Caco-2 (cell line): ENCODE measurements at regions not wholly inside any gene's neighbourhood (a gene's known extent, or its start where the extent isn't known, plus 50 kb on each side); places are given as distances from the start of the nearest gene placed in this dataset.
"Not testable (repeated sequence)": the region's sequence is repeated elsewhere in the genome, so short reads cannot be mapped to it uniquely, and the experiment has no call there.

ENCODE experiments used
- BruUV-seq: library from RNA; stranded (reverse); fragments of 400-500 nt; replicated peaks from 2 replicates; lab custom pipeline; 2021; lab: Mats Ljungman, UMichigan
- CTCF ChIA-PET: fragments of 300-600 bp; sonication (Branson Sonifier 250); formaldehyde crosslinking; loops from one replicate; lab custom pipeline; 2022; ENCODE audit warnings: antibody characterized with exemption; lab: Charles Lee
- POLR2A ChIA-PET: fragments of 300-600 bp; sonication (Branson Sonifier 250); formaldehyde crosslinking; loops from one replicate; lab custom pipeline; 2022; ENCODE audit warnings: antibody characterized with exemption; lab: Charles Lee
- DNase-seq, 2 experiments: peaks; one replicate each; pipeline versions ENCODE4 v3.0.0 to v3.0.0-alpha.2; 2020 to 2022
- H3K27me3 ChIP-seq: replicated peaks from 2 replicates; pipeline ENCODE4 v1.6.0; 2011; ENCODE audit warnings: low read length; ENCODE audit not compliant: control insufficient read depth, insufficient read depth
- H3K36me3 ChIP-seq: 2 replicates; pipeline ENCODE4 v1.5.1; 2011; ENCODE audit warnings: low read length; ENCODE audit not compliant: control insufficient read depth, insufficient read depth
- H3K4me1 ChIP-seq: fragments of 250-450 bp; sonication (Bioruptor Pico); 2 replicates; pipeline ENCODE4 v1.5.1; 2020; ENCODE audit warnings: mild to moderate bottlenecking
- H3K4me3 ChIP-seq: 2 replicates; pipeline ENCODE4 v1.5.1; 2011; ENCODE audit warnings: low read depth, mild to moderate bottlenecking, control low read depth, low read length
- H3K9me3 ChIP-seq: fragments of 250-450 bp; sonication (Bioruptor Pico); 2 replicates; pipeline ENCODE4 v1.5.1; 2020; ENCODE audit warnings: mild to moderate bottlenecking, moderate library complexity
- H3K27ac Mint-ChIP-seq: one replicate; pipeline ENCODE4 v1.8.0; 2022; ENCODE audit warnings: mixed read lengths; ENCODE audit not compliant: unreplicated experiment
- H3K27me3 Mint-ChIP-seq: one replicate; pipeline ENCODE4 v1.8.0; 2022; ENCODE audit warnings: mixed read lengths; ENCODE audit not compliant: insufficient read depth, unreplicated experiment
- H3K36me3 Mint-ChIP-seq: one replicate; pipeline ENCODE4 v1.8.0; 2022; ENCODE audit warnings: mild to moderate bottlenecking, mixed read lengths; ENCODE audit not compliant: insufficient read depth, unreplicated experiment
- H3K4me1 Mint-ChIP-seq: one replicate; pipeline ENCODE4 v1.8.0; 2022; ENCODE audit warnings: low read depth, mixed read lengths; ENCODE audit not compliant: unreplicated experiment
- H3K4me3 Mint-ChIP-seq: one replicate; pipeline ENCODE4 v1.8.0; 2022; ENCODE audit warnings: mild to moderate bottlenecking, moderate library complexity, mixed read lengths; ENCODE audit not compliant: unreplicated experiment
- H3K9me3 Mint-ChIP-seq: one replicate; pipeline ENCODE4 v1.8.0; 2022; ENCODE audit warnings: mixed read lengths; ENCODE audit not compliant: unreplicated experiment
- intact Hi-C: fragments of 100-400 bp; cut with micrococcal nuclease; formaldehyde crosslinking; loops from one replicate; pipeline ENCODE4 v1.10.0; 2022; ENCODE audit not compliant: unreplicated experiment
- TF ChIP-seq, protein P1 (sequence below), 2 experiments: fragments of 200-600 bp in 1 of 2; IDR thresholded peaks; 1 replicate in 1 of 2; 2 replicates in 1 of 2; pipeline versions ENCODE4 v1.5.1 to v1.8.0; 2011 to 2022; ENCODE audit warnings: antibody characterized with exemption in 1 of 2, control low read depth in 1 of 2, inconsistent platforms in 1 of 2, low read depth in 1 of 2, low read length in 1 of 2, mild to moderate bottlenecking in 1 of 2, moderate library complexity in 1 of 2; ENCODE audit not compliant: insufficient read depth in 1 of 2, severe bottlenecking in 1 of 2, unreplicated experiment in 1 of 2

GRCh38 chr17:71104225-71104624, 934.9 kb downstream of the KCNJ2 start:
- ChIA-PET CTCF (no interaction called here), POLR2A (no interaction called here)
- TF ChIP-seq, protein P1, sequence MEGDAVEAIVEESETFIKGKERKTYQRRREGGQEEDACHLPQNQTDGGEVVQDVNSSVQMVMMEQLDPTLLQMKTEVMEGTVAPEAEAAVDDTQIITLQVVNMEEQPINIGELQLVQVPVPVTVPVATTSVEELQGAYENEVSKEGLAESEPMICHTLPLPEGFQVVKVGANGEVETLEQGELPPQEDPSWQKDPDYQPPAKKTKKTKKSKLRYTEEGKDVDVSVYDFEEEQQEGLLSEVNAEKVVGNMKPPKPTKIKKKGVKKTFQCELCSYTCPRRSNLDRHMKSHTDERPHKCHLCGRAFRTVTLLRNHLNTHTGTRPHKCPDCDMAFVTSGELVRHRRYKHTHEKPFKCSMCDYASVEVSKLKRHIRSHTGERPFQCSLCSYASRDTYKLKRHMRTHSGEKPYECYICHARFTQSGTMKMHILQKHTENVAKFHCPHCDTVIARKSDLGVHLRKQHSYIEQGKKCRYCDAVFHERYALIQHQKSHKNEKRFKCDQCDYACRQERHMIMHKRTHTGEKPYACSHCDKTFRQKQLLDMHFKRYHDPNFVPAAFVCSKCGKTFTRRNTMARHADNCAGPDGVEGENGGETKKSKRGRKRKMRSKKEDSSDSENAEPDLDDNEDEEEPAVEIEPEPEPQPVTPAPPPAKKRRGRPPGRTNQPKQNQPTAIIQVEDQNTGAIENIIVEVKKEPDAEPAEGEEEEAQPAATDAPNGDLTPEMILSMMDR (IDR thresholded peaks at IDR 0.05; ENCODE audit: insufficient read depth in 1 of 2, low read depth in 1 of 2, low read length in 1 of 2, severe bottlenecking in 1 of 2, unreplicated experiment in 1 of 2), result no peak
- H3K36me3 Mint-ChIP-seq, result no peaks in the 10 kb centered on the region
- no peaks in the 10 kb centered on the region for H3K9me3 Mint-ChIP-seq
- H3K4me3 Mint-ChIP-seq, result no peak overlapping the region
- H3K4me1 Mint-ChIP-seq, result no peaks in the 10 kb centered on the region
- H3K27ac Mint-ChIP-seq, result no peak overlapping the region
- no peaks in the 10 kb centered on the region for H3K27me3 Mint-ChIP-seq
- H3K36me3 ChIP-seq, result no peaks in the 10 kb centered on the region; the same call in 1 of the 2 replicates
- no peak for DNase-seq
- H3K4me1 ChIP-seq, result no peaks in the 10 kb centered on the region
- no peaks in the 10 kb centered on the region for H3K9me3 ChIP-seq
- BruUV-seq, result no TSS peak
- no peak overlapping the region for H3K4me3 ChIP-seq
- no peaks in the 10 kb centered on the region for H3K27me3 ChIP-seq
- intact Hi-C loops, result no loop called here

GRCh38 chr17:71106056-71106455, 936.7 kb downstream of the KCNJ2 start:
- H3K9me3 Mint-ChIP-seq, CTCF ChIA-PET, H3K27ac Mint-ChIP-seq, H3K4me3 ChIP-seq, BruUV-seq, H3K4me1 Mint-ChIP-seq, H3K36me3 ChIP-seq, H3K27me3 Mint-ChIP-seq, intact Hi-C loops, H3K4me1 ChIP-seq, H3K27me3 ChIP-seq, H3K36me3 Mint-ChIP-seq, DNase-seq, H3K9me3 ChIP-seq, H3K4me3 Mint-ChIP-seq, POLR2A ChIA-PET: not testable (repeated sequence)

- H3K4me3 Mint-ChIP-seq, result no peak overlapping the region
- no peak for DNase-seq
- POLR2A ChIA-PET, result no interaction called here
- no peaks in the 10 kb centered on the region for H3K27me3 Mint-ChIP-seq
- no TSS peak for BruUV-seq
- Histone ChIP-seq H3K9me3 (no peaks in the 10 kb centered on the region), H3K27me3 (no peaks in the 10 kb centered on the region), H3K4me1 (peaks cover 5% of the 10 kb centered on the region; the same call in 1 of the 2 replicates), H3K4me3 (no peak overlapping the region), H3K36me3 (no peaks in the 10 kb centered on the region)
- TF ChIP-seq, protein P1 (IDR thresholded peaks at IDR 0.05; ENCODE audit: insufficient read depth in 1 of 2, low read depth in 1 of 2, low read length in 1 of 2, severe bottlenecking in 1 of 2, unreplicated experiment in 1 of 2), result no peak
- intact Hi-C loops, result no loop called here
- no peak overlapping the region for H3K27ac Mint-ChIP-seq
- no peaks in the 10 kb centered on the region for H3K36me3 Mint-ChIP-seq
- no peaks in the 10 kb centered on the region for H3K4me1 Mint-ChIP-seq
- CTCF ChIA-PET, result no interaction called here
- no peaks in the 10 kb centered on the region for H3K9me3 Mint-ChIP-seq
These were observed 937.8 kb downstream of the KCNJ2 start for GRCh38 chr17:71107136-71107535.

GRCh38 chr17:71109697-71110096, 940.4 kb downstream of the KCNJ2 start:
- Mint-ChIP-seq H3K27ac (no peak overlapping the region), H3K4me1 (no peaks in the 10 kb centered on the region), H3K9me3 (no peaks in the 10 kb centered on the region), H3K36me3 (no peaks in the 10 kb centered on the region), H3K4me3 (no peak overlapping the region), H3K27me3 (no peaks in the 10 kb centered on the region)
- peaks cover 5% of the 10 kb centered on the region; the same call in 1 of the 2 replicates for H3K4me1 ChIP-seq
- POLR2A ChIA-PET, result no interaction called here
- no peaks in the 10 kb centered on the region for H3K36me3 ChIP-seq
- H3K9me3 ChIP-seq, result no peaks in the 10 kb centered on the region
- intact Hi-C loops, result no loop called here
- CTCF ChIA-PET, result no interaction called here
- no TSS peak for BruUV-seq
- DNase-seq, result no peak
- TF ChIP-seq, protein P1 (IDR thresholded peaks at IDR 0.05; ENCODE audit: insufficient read depth in 1 of 2, low read depth in 1 of 2, low read length in 1 of 2, severe bottlenecking in 1 of 2, unreplicated experiment in 1 of 2), result no peak
- H3K4me3 ChIP-seq, result no peak overlapping the region
- H3K27me3 ChIP-seq, result no peaks in the 10 kb centered on the region
